ENCODE measurements at regions not wholly inside any gene's neighbourhood (a gene's known extent, or its start where the extent isn't known, plus 50 kb on each side); places are given as distances from the start of the nearest gene placed in this dataset.

DNA sequence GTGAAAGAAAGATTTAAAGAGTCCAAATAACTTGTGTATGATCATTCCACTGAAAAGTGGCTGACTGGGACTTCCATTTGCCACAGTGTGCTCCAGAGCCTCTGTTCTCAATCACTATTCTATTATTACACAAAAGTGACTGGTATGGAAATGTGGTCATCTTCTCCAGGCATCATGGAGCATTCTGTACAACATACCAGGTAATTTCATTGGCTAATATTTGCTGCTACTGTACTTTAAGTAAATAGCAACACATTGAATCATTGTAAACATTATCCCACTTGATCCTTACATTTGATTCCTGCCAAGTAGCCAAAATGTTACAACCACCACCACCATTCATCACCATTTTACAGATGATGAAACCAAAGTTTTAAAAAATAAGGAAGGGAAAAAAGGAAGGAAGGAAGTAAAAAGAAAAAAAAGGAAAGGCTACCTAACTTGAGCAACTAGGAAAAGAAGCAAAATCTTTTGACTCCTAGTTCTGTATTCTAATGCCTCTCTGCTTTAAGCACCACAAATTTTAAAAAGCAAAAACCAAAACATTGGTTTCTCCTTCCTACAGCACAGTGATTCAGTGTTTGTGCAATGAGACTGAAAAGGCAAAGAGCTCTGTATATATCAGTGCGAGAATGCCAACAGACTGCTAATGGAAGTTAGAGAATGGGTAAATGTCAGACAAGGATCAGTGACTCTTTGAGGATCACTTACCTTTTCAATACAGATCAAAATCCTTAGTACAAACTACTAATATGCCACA lies 361.4 kb upstream of the PTBP2 start:
- DNase-seq: no peak

GRCh38 chr1:96361271-96361856 lies 360.2 kb upstream of the PTBP2 start:
- DNase-seq: no peak

DNA sequence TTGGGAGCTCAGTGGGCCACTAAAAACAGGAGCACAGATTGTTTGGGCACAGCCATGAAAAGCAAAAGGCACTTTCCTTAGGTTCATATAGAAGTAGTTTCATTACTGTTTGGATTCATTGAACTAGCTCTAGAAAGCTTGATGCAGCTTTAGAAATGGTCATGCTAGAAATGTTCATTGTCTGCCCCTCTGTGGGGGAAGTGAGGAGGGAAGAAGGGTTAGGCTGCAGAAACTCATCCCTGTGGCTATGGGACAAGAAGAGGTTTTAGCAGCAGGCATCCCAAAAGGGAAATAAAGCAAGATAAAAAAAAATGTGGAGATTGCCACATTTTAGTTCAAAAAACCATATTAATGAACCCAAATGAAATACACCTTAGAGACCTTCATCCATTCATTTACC lies 359.6 kb upstream of the PTBP2 start:
- DNase-seq: no peak

DNA sequence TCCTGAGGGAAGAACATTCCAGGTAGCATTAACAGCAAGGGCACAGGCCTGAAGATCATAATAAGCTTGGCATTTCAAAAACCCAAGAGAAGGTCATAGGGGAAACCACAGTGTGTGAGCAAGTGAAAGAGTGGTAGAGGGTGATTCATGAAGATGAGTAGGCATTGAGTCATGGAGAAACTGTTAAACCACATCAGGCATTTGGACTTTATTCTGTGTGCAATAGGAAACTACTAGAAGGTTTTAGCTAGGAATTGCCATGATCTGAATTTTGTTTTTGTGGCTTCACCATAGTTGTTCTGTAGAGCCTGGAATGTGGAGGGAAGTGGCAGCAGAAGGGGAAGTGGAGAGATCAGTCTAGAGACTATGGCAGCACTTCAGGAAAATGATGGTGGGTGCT lies 359.0 kb upstream of the PTBP2 start:
- no peak for DNase-seq

GRCh38 chr1:96363826-96364225 lies 357.8 kb upstream of the PTBP2 start:
- DNase-seq: no peak

- DNase-seq: no peak
Measured at GRCh38 chr1:96364576-96364975, 357.0 kb upstream of the PTBP2 start.

GRCh38 chr1:96365076-96365475 lies 356.5 kb upstream of the PTBP2 start:
- DNase-seq: no peak

GRCh38 chr1:96365596-96366390 lies 355.8 kb upstream of the PTBP2 start:
- no peak for DNase-seq

DNA sequence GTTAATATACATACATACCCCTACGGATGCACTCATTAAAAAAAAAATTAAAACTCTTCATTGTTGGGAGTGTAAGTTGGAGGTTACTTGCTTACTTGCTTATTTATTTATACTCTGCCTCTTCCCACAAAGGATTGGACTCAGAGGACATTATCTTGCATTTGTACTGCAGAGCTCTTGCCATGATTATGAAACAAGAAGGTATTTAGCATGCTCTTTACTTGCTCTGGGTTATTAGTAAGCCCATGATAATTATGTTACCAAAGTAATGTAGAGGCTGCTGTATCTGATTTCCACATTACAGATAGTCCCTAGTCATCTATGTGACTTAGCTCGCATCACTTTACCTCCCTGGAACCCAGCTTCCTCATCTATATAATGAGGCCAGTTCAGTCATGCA lies 355.1 kb upstream of the PTBP2 start:
- no peak for DNase-seq

DNA sequence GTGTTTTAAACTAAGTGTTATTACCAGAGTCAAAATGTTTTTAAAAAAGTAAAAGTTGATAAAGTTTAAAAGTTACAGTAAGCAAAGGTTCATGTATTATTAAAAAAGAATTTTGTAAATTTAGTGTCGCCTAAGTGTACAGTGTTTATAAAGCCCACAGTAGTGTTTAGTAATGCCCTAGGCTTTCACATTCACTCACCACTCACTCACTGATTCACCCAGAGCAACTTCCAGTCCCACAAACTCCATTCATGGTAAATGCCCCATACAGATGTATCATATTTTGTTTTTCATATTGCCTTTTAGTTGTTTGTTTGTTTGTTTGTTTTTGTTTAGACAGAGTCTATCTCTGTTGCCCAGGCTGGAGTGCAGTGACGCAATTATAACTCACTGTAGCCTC lies 353.8 kb upstream of the PTBP2 start:
- no peak for DNase-seq

DNA sequence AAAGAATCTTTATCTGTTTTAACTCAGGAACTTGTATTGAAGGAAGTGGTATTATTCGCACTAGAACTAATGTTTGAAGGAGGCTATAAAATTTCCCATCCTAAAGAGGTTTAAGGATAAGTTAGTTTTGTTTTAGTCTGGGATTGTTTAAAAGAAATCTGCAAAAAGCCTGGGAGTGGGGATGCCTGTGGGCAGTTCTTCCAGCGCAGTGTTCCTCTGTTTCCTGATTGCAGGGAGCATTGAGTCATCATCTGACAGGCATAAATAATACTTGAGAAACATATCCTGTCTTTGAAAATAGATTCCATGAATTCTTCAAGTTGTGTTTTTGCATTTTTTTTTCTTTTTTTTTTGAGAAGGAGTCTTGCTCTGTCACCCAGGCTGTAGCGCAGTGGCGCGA lies 350.8 kb upstream of the PTBP2 start:
- no peak for DNase-seq

DNA sequence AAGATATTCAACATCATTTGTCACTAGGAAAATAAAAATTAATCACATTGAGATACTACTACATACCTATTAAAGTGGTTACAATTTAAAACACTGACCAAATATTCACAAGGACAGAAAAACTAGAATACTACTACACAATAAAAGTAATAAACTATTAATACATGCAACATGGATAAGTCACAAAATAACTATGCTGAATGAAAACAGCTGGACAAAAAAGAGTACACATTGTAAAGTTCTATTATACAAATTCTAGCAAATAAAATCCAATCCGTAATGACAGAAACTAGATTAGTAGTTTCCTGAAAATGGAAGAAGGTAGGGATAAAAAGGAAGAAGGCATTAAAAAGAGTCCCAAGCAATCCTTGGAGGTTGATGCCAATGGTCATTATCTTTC lies 348.7 kb upstream of the PTBP2 start:
- DNase-seq: no peak

- DNase-seq: no peak
Measured at GRCh38 chr1:96374076-96374762, 347.4 kb upstream of the PTBP2 start.

GRCh38 chr1:96376846-96377245 lies 344.7 kb upstream of the PTBP2 start:
- no peak for DNase-seq

DNA sequence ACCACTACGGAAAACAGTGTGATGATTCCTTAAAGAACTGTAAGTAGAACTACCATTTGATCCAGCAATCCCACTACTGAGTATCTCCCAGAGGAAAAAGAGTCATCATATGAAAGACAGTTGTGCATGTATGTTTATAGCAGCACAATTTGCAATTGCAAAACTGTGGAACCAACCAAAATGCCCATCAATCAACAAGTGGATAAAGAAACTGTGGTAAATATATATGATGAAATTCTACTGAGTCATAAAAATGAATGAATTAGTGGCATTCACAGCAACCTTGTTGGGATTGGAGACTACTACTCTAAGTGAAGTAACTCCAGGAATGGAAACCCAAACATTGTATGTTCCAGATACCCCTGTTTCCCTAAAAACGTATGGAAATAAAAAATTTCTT lies 337.0 kb upstream of the PTBP2 start:
- DNase-seq: no peak

DNA sequence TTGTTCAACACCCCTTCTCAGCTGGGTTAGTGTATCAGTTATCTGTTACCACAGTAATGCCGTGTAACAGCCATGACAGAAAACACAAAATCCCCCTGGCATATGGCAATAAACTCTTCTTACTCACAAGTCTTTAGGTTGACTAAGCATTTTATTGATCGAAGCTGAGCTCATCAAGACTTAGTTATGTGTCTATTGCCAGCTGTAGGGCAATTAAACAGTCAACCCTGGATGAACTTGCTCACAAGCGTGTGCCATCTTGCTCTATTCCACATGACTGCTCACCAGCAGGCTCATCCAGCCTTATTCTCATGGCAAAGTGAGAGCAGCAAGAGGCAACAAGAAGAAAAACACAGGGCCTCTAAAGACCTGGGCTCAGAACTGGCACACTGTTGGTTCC lies 333.8 kb upstream of the PTBP2 start:
- no peak for DNase-seq

DNA sequence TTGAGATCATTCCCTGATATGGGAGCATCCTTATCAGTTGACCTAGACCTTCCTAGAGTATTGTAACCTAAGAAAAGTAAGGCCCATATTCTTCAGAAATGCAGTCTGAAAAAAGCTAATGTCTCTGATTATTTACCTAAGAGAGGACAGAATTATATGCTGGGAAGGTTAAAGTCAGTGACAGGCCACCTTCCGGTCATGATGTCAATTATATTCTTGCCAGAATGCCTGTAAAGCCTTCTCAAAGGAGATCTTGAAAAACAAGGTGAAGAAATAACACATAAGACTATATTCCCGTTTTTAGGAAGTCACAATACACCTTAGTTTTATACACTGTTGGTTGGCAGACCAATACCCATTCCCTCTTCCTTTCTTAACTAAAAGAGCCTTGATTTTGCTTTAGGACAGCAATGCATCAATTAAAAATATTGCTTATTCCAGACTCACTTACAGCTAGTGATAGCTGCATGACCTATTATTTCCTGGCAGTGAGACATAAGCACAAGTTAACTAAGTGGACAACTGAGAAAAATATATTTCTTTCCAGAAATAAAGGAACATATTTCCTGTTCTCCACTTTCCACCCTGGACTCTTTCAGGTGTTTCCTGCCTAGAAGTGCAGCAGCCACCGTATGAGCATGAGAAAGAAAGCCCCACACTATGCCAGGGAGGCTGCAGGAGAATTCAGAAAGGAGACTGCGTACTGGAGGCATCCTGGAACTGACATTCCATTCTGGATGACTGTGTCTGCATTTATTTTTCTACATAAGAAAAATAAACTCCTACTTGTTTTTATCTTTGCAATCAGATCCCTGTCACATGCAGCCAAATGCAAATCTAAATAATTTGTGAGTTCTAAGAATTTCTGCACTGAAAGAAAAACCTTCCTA lies 332.9 kb upstream of the PTBP2 start:
- DNase-seq: no peak

DNA sequence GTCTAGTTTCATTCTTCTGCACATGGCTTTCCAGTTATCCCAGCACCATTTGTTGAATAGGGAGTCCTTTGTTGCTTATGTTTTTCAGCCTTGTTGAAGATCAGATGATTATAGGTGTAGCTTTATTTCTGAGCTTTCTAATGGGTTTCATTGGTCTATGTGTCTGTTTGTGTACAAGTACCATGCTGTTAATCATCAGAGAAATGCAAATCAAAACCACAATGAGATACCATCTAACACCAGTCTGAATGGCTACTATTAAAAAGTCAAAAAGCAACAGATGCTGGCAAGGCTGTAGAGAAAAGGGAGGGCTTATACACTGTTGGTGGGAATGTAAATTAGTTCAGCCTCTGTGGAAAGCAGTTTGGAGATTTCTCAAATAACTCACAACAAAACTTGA lies 321.5 kb upstream of the PTBP2 start:
- DNase-seq: no peak

- DNase-seq: no peak
Measured at GRCh38 chr1:96409087-96409486, 312.5 kb upstream of the PTBP2 start.

- DNase-seq: no peak
Measured at GRCh38 chr1:96409689-96410088, 311.9 kb upstream of the PTBP2 start.

DNA sequence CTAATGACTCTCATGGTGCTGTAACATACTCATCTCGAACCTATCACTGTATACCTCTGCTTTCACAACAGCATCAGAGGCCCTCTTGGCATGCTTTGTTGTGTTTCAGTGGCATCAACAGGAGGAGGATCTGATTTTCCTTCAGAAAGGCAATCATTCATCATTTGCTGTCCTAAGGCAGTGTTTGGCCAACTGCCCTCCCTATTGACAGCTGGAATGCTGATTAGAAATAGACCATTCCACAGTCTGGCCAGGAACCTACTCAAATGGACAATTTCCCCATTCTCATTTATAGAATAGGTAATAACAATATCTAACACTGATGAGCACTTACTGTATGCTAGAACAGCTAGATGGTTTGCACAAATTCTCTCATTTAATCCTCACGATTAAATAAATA lies 310.6 kb upstream of the PTBP2 start:
- DNase-seq: no peak
